WTC11 (cell line): ENCODE measurements at regions not wholly inside any gene's neighbourhood (a gene's known extent, or its start where the extent isn't known, plus 50 kb on each side); places are given as distances from the start of the nearest gene placed in this dataset.

Source experiments
- ATAC-seq: fragments of 200-7000 bp; cut with Tn5 transposase; 2 replicates; pipeline ENCODE4 v1.10.0; 2021; ENCODE audit warnings: mild to moderate bottlenecking, moderate library complexity
- CTCF ChIA-PET: fragments of 300-600 bp; sonication (Branson Sonifier 250); formaldehyde crosslinking; loops from one replicate; lab custom pipeline; 2021; ENCODE audit warnings: antibody characterized with exemption; lab: Charles Lee
- POLR2A ChIA-PET: fragments of 350-600 bp; sonication (Branson Sonifier 250); formaldehyde crosslinking; loops from one replicate; lab custom pipeline; 2021; ENCODE audit warnings: antibody characterized with exemption; lab: Charles Lee
- DNase-seq: peaks from one replicate; pipeline ENCODE4 v3.0.0; 2021; ENCODE audit warnings: low spot score
- H3K27ac Mint-ChIP-seq: 2 replicates; pipeline ENCODE4 v1.8.0; 2021; ENCODE audit warnings: mixed read lengths
- H3K27me3 Mint-ChIP-seq: 2 replicates; pipeline ENCODE4 v1.8.0; 2021; ENCODE audit warnings: low read depth, mild to moderate bottlenecking, moderate library complexity, mixed read lengths
- H3K36me3 Mint-ChIP-seq: 2 replicates; pipeline ENCODE4 v1.8.0; 2021; ENCODE audit warnings: mixed read lengths
- H3K4me1 Mint-ChIP-seq: 2 replicates; pipeline ENCODE4 v1.8.0; 2022; ENCODE audit warnings: mixed read lengths
- H3K4me3 Mint-ChIP-seq: 2 replicates; pipeline ENCODE4 v1.8.0; 2021; ENCODE audit warnings: mild to moderate bottlenecking, moderate library complexity, mixed read lengths
- H3K9me3 Mint-ChIP-seq: 2 replicates; pipeline ENCODE4 v1.8.0; 2021; ENCODE audit warnings: mixed read lengths
- CREB1 ChIP-seq: sonication (generic); formaldehyde crosslinking; IDR thresholded peaks from 2 replicates; pipeline ENCODE4 v1.8.0; 2023; ENCODE audit warnings: mild to moderate bottlenecking, missing genetic modification reagents
- CREM ChIP-seq: sonication (generic); formaldehyde crosslinking; IDR thresholded peaks from 2 replicates; pipeline ENCODE4 v1.8.1; 2022; ENCODE audit warnings: mild to moderate bottlenecking, missing genetic modification reagents, moderate library complexity
- FOXP1 ChIP-seq: sonication (generic); formaldehyde crosslinking; IDR thresholded peaks from 2 replicates; pipeline ENCODE4 v1.8.0; 2022; ENCODE audit warnings: missing genetic modification reagents, mild to moderate bottlenecking, moderate library complexity, borderline replicate concordance
- MYBL2 ChIP-seq: sonication (generic); formaldehyde crosslinking; IDR thresholded peaks from 2 replicates; pipeline ENCODE4 v1.8.1; 2023; ENCODE audit warnings: mild to moderate bottlenecking, moderate library complexity, missing genetic modification reagents
- NFE2L1 ChIP-seq: sonication (generic); formaldehyde crosslinking; IDR thresholded peaks from 2 replicates; pipeline ENCODE4 v1.8.1; 2023; ENCODE audit warnings: missing genetic modification reagents
- TEAD4 ChIP-seq: sonication (generic); formaldehyde crosslinking; IDR thresholded peaks from 2 replicates; pipeline ENCODE4 v1.8.0; 2022; ENCODE audit warnings: mild to moderate bottlenecking, missing genetic modification reagents
- ZNF121 ChIP-seq: sonication (generic); formaldehyde crosslinking; IDR thresholded peaks from 2 replicates; pipeline ENCODE4 v1.8.0; 2023; ENCODE audit warnings: missing genetic modification reagents
- ZNF232 ChIP-seq: sonication (generic); formaldehyde crosslinking; IDR thresholded peaks from 2 replicates; pipeline ENCODE4 v1.8.0; 2022; ENCODE audit warnings: mild to moderate bottlenecking, missing genetic modification reagents
- ZNF317 ChIP-seq: sonication (generic); formaldehyde crosslinking; IDR thresholded peaks from 2 replicates; pipeline ENCODE4 v1.8.1; 2023; ENCODE audit warnings: low read depth, mild to moderate bottlenecking, moderate library complexity, missing genetic modification reagents, borderline replicate concordance
- TF ChIP-seq, protein P1 (sequence below): sonication (generic); formaldehyde crosslinking; IDR thresholded peaks from 2 replicates; pipeline ENCODE4 v1.8.1; 2023; ENCODE audit warnings: mild to moderate bottlenecking, missing genetic modification reagents, moderate library complexity
- TF ChIP-seq, protein P2 (sequence below): sonication (generic); formaldehyde crosslinking; IDR thresholded peaks from 2 replicates; pipeline ENCODE4 v1.8.1; 2023; ENCODE audit warnings: mild to moderate bottlenecking, missing genetic modification reagents
- TF ChIP-seq, protein P3 (sequence below): sonication (generic); formaldehyde crosslinking; IDR thresholded peaks from 2 replicates; pipeline ENCODE4 v1.8.0; 2022; ENCODE audit warnings: mild to moderate bottlenecking, missing genetic modification reagents
- TF ChIP-seq, protein P4 (sequence below): fragments of 200-600 bp; IDR thresholded peaks from 2 replicates; pipeline ENCODE4 v1.8.0; 2022; ENCODE audit warnings: antibody characterized with exemption
- TF ChIP-seq, protein P5 (sequence below): fragments of 250-450 bp; sonication (Bioruptor Pico); IDR thresholded peaks from 2 replicates; pipeline ENCODE4 v1.9.0; 2021; ENCODE audit warnings: moderate library complexity, mild to moderate bottlenecking, inconsistent platforms, borderline replicate concordance
- TF ChIP-seq, protein P6 (sequence below): fragments of 250-450 bp; sonication (Bioruptor Pico); IDR thresholded peaks from 2 replicates; pipeline ENCODE4 v1.9.0; 2021; ENCODE audit warnings: mild to moderate bottlenecking
- TF ChIP-seq, protein P7 (sequence below): sonication (generic); formaldehyde crosslinking; IDR thresholded peaks from 2 replicates; pipeline ENCODE4 v1.8.0; 2023; ENCODE audit warnings: missing genetic modification reagents
- TF ChIP-seq, protein P8 (sequence below): sonication (generic); formaldehyde crosslinking; IDR thresholded peaks from 2 replicates; pipeline ENCODE4 v1.8.0; 2022; ENCODE audit warnings: mild to moderate bottlenecking, missing genetic modification reagents
- TF ChIP-seq, protein P9 (sequence below): fragments of 250-450 bp; sonication (Bioruptor Pico); IDR thresholded peaks from 2 replicates; pipeline ENCODE4 v1.9.0; 2021; ENCODE audit warnings: mild to moderate bottlenecking, borderline replicate concordance

DNA sequence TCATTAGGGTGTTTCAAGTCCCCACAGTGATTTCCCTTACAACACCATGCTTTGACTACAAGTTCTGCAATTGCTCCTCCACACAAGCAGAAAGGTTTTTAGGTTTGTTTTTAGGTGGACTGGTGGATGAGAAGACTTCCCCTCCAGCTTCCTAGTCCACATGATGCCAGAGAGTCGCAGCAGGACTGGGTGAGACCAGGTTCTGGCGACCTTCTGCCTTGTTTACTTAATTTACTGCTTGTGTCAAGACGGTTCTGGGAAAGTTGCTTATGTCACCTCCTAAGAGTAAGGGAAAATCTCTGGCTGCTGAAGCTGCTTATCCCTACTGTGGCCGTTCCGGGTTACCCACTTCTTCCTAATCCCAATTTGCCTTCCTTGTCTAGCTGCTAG lies 76.4 kb downstream of the GLUL start (continued):
- TF ChIP-seq, protein P1, sequence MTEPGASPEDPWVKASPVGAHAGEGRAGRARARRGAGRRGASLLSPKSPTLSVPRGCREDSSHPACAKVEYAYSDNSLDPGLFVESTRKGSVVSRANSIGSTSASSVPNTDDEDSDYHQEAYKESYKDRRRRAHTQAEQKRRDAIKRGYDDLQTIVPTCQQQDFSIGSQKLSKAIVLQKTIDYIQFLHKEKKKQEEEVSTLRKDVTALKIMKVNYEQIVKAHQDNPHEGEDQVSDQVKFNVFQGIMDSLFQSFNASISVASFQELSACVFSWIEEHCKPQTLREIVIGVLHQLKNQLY = no peak
- TF ChIP-seq, protein P2, sequence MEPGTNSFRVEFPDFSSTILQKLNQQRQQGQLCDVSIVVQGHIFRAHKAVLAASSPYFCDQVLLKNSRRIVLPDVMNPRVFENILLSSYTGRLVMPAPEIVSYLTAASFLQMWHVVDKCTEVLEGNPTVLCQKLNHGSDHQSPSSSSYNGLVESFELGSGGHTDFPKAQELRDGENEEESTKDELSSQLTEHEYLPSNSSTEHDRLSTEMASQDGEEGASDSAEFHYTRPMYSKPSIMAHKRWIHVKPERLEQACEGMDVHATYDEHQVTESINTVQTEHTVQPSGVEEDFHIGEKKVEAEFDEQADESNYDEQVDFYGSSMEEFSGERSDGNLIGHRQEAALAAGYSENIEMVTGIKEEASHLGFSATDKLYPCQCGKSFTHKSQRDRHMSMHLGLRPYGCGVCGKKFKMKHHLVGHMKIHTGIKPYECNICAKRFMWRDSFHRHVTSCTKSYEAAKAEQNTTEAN (CRISPR knock-in tag) = no peak
- TF ChIP-seq, protein P3, sequence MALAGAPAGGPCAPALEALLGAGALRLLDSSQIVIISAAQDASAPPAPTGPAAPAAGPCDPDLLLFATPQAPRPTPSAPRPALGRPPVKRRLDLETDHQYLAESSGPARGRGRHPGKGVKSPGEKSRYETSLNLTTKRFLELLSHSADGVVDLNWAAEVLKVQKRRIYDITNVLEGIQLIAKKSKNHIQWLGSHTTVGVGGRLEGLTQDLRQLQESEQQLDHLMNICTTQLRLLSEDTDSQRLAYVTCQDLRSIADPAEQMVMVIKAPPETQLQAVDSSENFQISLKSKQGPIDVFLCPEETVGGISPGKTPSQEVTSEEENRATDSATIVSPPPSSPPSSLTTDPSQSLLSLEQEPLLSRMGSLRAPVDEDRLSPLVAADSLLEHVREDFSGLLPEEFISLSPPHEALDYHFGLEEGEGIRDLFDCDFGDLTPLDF (CRISPR knock-in tag) = no peak
- TF ChIP-seq, protein P4, sequence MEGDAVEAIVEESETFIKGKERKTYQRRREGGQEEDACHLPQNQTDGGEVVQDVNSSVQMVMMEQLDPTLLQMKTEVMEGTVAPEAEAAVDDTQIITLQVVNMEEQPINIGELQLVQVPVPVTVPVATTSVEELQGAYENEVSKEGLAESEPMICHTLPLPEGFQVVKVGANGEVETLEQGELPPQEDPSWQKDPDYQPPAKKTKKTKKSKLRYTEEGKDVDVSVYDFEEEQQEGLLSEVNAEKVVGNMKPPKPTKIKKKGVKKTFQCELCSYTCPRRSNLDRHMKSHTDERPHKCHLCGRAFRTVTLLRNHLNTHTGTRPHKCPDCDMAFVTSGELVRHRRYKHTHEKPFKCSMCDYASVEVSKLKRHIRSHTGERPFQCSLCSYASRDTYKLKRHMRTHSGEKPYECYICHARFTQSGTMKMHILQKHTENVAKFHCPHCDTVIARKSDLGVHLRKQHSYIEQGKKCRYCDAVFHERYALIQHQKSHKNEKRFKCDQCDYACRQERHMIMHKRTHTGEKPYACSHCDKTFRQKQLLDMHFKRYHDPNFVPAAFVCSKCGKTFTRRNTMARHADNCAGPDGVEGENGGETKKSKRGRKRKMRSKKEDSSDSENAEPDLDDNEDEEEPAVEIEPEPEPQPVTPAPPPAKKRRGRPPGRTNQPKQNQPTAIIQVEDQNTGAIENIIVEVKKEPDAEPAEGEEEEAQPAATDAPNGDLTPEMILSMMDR = no peak
- TF ChIP-seq ZNF317 (no peak), ZNF121 (CRISPR knock-in tag) (no peak), MYBL2 (CRISPR knock-in tag) (no peak), TEAD4 (CRISPR knock-in tag) (no peak)
- TF ChIP-seq, protein P5, sequence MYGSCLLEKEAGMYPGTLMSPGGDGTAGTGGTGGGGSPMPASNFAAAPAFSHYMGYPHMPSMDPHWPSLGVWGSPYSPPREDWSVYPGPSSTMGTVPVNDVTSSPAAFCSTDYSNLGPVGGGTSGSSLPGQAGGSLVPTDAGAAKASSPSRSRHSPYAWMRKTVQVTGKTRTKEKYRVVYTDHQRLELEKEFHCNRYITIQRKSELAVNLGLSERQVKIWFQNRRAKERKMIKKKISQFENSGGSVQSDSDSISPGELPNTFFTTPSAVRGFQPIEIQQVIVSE (CRISPR knock-in tag) = no peak
- TF ChIP-seq, all 79 proteins: peak for 0

DNA sequence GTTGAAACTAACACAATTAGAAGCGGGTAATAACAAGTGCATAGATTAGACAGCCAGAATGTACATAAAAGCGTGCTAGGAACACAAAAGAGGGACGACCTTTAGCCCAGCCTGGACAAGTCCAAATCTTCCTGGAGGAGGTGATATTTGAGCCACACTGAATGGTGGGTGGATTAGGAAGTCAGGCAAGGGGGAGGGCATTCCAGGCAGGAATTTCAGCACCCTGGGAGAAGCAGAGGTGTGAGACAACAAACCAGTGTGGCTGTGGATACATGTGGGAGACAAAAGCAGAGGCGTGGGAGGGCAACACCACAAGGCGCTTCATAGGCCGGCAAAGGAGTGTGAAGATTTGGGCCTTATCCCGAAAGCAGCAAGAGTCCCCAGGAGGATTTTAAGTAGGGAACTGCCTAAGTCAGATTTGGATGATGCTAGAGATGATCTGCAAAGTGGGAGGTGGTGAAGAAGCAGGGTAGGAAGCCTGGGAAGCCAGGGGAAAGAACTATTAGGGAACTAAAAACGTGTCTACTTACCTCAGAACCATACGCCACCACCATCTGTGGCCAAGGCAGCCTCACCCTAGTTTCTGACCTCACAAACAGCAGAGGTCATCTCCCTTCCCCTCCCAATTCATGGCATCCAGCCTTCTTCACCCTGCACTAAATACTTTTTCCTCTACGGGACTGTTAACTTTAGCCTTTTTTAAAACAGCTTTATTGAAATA lies 81.8 kb downstream of the GLUL start:
- DNase-seq (no peak), ATAC-seq (no peak)
- ChIA-PET CTCF (no interaction called here), POLR2A (no interaction called here)
- no peaks in the 10 kb centered on the region; the same call in 1 of the 2 replicates for H3K27me3 Mint-ChIP-seq
- H3K4me3 Mint-ChIP-seq = no peak overlapping the region
- TF ChIP-seq NFE2L1 = no peak
- TF ChIP-seq, protein P6, sequence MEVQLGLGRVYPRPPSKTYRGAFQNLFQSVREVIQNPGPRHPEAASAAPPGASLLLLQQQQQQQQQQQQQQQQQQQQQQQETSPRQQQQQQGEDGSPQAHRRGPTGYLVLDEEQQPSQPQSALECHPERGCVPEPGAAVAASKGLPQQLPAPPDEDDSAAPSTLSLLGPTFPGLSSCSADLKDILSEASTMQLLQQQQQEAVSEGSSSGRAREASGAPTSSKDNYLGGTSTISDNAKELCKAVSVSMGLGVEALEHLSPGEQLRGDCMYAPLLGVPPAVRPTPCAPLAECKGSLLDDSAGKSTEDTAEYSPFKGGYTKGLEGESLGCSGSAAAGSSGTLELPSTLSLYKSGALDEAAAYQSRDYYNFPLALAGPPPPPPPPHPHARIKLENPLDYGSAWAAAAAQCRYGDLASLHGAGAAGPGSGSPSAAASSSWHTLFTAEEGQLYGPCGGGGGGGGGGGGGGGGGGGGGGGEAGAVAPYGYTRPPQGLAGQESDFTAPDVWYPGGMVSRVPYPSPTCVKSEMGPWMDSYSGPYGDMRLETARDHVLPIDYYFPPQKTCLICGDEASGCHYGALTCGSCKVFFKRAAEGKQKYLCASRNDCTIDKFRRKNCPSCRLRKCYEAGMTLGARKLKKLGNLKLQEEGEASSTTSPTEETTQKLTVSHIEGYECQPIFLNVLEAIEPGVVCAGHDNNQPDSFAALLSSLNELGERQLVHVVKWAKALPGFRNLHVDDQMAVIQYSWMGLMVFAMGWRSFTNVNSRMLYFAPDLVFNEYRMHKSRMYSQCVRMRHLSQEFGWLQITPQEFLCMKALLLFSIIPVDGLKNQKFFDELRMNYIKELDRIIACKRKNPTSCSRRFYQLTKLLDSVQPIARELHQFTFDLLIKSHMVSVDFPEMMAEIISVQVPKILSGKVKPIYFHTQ (CRISPR knock-in tag) = no peak
- no peak for TF ChIP-seq CREM
- TF ChIP-seq, protein P5 (CRISPR knock-in tag) = no peak
- TF ChIP-seq ZNF232 = no peak
- TF ChIP-seq, protein P1 = no peak
- no peak for TF ChIP-seq ZNF121 (CRISPR knock-in tag)
- no peak for TF ChIP-seq FOXP1
- TF ChIP-seq, protein P7, sequence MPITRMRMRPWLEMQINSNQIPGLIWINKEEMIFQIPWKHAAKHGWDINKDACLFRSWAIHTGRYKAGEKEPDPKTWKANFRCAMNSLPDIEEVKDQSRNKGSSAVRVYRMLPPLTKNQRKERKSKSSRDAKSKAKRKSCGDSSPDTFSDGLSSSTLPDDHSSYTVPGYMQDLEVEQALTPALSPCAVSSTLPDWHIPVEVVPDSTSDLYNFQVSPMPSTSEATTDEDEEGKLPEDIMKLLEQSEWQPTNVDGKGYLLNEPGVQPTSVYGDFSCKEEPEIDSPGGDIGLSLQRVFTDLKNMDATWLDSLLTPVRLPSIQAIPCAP (CRISPR knock-in tag) = no peak
- TF ChIP-seq, protein P8, sequence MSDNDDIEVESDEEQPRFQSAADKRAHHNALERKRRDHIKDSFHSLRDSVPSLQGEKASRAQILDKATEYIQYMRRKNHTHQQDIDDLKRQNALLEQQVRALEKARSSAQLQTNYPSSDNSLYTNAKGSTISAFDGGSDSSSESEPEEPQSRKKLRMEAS (CRISPR knock-in tag) = no peak
- no peak for TF ChIP-seq CREB1 (CRISPR knock-in tag)
- no peak for TF ChIP-seq ZNF317
- TF ChIP-seq, protein P9, sequence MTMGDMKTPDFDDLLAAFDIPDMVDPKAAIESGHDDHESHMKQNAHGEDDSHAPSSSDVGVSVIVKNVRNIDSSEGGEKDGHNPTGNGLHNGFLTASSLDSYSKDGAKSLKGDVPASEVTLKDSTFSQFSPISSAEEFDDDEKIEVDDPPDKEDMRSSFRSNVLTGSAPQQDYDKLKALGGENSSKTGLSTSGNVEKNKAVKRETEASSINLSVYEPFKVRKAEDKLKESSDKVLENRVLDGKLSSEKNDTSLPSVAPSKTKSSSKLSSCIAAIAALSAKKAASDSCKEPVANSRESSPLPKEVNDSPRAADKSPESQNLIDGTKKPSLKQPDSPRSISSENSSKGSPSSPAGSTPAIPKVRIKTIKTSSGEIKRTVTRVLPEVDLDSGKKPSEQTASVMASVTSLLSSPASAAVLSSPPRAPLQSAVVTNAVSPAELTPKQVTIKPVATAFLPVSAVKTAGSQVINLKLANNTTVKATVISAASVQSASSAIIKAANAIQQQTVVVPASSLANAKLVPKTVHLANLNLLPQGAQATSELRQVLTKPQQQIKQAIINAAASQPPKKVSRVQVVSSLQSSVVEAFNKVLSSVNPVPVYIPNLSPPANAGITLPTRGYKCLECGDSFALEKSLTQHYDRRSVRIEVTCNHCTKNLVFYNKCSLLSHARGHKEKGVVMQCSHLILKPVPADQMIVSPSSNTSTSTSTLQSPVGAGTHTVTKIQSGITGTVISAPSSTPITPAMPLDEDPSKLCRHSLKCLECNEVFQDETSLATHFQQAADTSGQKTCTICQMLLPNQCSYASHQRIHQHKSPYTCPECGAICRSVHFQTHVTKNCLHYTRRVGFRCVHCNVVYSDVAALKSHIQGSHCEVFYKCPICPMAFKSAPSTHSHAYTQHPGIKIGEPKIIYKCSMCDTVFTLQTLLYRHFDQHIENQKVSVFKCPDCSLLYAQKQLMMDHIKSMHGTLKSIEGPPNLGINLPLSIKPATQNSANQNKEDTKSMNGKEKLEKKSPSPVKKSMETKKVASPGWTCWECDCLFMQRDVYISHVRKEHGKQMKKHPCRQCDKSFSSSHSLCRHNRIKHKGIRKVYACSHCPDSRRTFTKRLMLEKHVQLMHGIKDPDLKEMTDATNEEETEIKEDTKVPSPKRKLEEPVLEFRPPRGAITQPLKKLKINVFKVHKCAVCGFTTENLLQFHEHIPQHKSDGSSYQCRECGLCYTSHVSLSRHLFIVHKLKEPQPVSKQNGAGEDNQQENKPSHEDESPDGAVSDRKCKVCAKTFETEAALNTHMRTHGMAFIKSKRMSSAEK (CRISPR knock-in tag) = no peak
- H3K4me1 Mint-ChIP-seq = peaks cover 14% of the 10 kb centered on the region
- H3K9me3 Mint-ChIP-seq = peaks cover 12% of the 10 kb centered on the region
- no peaks in the 10 kb centered on the region for H3K36me3 Mint-ChIP-seq
- no peak overlapping the region for H3K27ac Mint-ChIP-seq
